SK-N-SH (cell line): ENCODE measurements at regions not wholly inside any gene's neighbourhood (a gene's known extent, or its start where the extent isn't known, plus 50 kb on each side); places are given as distances from the start of the nearest gene placed in this dataset.

Experiments
- CTCF ChIA-PET: fragments of 300-600, 350-600 bp; formaldehyde crosslinking; extraction: SDS; loops from one replicate; lab custom pipeline; 2021; lab: Yijun Ruan, JAX
- POLR2A ChIA-PET: fragments of 350-600 bp; sonication (Branson Sonifier 250); formaldehyde crosslinking; extraction: SDS; loops from one replicate; lab custom pipeline; 2020; ENCODE audit warnings: antibody characterized with exemption, inconsistent platforms; lab: Yijun Ruan, JAX
- DNase-seq: peaks from one replicate; pipeline ENCODE4 v3.0.0; 2012
- H2AFZ ChIP-seq: fragments of 200-600 bp; sonication (generic); 2 replicates; pipeline ENCODE4 v1.8.1; 2016; ENCODE audit warnings: antibody characterized with exemption, mild to moderate bottlenecking, low read depth
- H3F3A ChIP-seq: fragments of 200-600 bp; sonication (generic); replicated peaks from 2 replicates; pipeline ENCODE3; 2016; ENCODE audit warnings: antibody characterized with exemption, mild to moderate bottlenecking; ENCODE audit not compliant: insufficient read depth
- H3K27ac ChIP-seq, 2 experiments: fragments of 200-500 bp in 1 of 2; fragments of 200-600 bp in 1 of 2; sonication (Bioruptor generic) in 1 of 2; sonication (generic), shearing (Covaris generic) in 1 of 2; 2 replicates each; pipeline versions ENCODE4 v1.5.1 to v1.6.1; 2014 to 2016; ENCODE audit warnings: low read depth in 2 of 2, inconsistent platforms in 1 of 2, low read length in 1 of 2, mild to moderate bottlenecking in 1 of 2, mixed read lengths in 1 of 2
- H3K27me3 ChIP-seq: fragments of 200-600 bp; sonication (generic), shearing (Covaris generic); 2 replicates; pipeline ENCODE4 v1.6.1; 2016; ENCODE audit warnings: mixed run types; ENCODE audit not compliant: insufficient read depth
- H3K36me3 ChIP-seq, 2 experiments: fragments of 200-500 bp in 1 of 2; fragments of 200-600 bp in 1 of 2; sonication (Bioruptor generic) in 1 of 2; sonication (generic) in 1 of 2; replicated peaks in 1 of 2; 2 replicates each; pipeline versions ENCODE3 to v1.5.1; 2014 to 2016; ENCODE audit warnings: low read length in 1 of 2, mild to moderate bottlenecking in 1 of 2; ENCODE audit not compliant: insufficient read depth in 2 of 2, control insufficient read depth in 1 of 2
- H3K4me1 ChIP-seq, 2 experiments: fragments of 200-500 bp in 1 of 2; fragments of 200-600 bp in 1 of 2; sonication (Bioruptor generic) in 1 of 2; sonication (generic), shearing (Covaris generic) in 1 of 2; 2 replicates each; pipeline versions ENCODE4 v1.5.1 to v1.6.1; 2014 to 2016; ENCODE audit warnings: low read depth in 1 of 2, low read length in 1 of 2, mixed run types in 1 of 2; ENCODE audit not compliant: insufficient read depth in 2 of 2, control insufficient read depth in 1 of 2
- H3K4me2 ChIP-seq: fragments of 200-600 bp; sonication (generic), shearing (Covaris generic); 2 replicates; pipeline ENCODE4 v1.6.1; 2017; ENCODE audit warnings: mixed run types
- H3K4me3 ChIP-seq, 2 experiments: fragments of 200-500 bp in 1 of 2; fragments of 200-600 bp in 1 of 2; sonication (Bioruptor generic) in 1 of 2; sonication (generic), shearing (Covaris generic) in 1 of 2; 2 replicates each; pipeline versions ENCODE4 v1.5.1 to v1.8.1; 2014 to 2016; ENCODE audit warnings: low read depth in 2 of 2, inconsistent platforms in 1 of 2, low read length in 1 of 2, mild to moderate bottlenecking in 1 of 2, mixed read lengths in 1 of 2, moderate library complexity in 1 of 2
- H3K79me2 ChIP-seq: fragments of 200-600 bp; sonication (generic); 2 replicates; pipeline ENCODE4 v1.8.1; 2017; ENCODE audit warnings: mild to moderate bottlenecking; ENCODE audit not compliant: insufficient read depth
- H3K9ac ChIP-seq: fragments of 200-600 bp; sonication (generic); 2 replicates; pipeline ENCODE4 v1.6.1; 2017; ENCODE audit warnings: mixed run types
- H3K9me2 ChIP-seq: fragments of 200-600 bp; sonication (generic); 2 replicates; pipeline ENCODE4 v1.6.1; 2017; ENCODE audit warnings: mixed run types
- H3K9me3 ChIP-seq: fragments of 200-600 bp; sonication (generic); 2 replicates; pipeline ENCODE4 v1.6.1; 2017; ENCODE audit warnings: mixed run types, mild to moderate bottlenecking, moderate library complexity
- H4K20me1 ChIP-seq: fragments of 200-600 bp; sonication (generic); 2 replicates; pipeline ENCODE4 v1.6.1; 2017; ENCODE audit warnings: mild to moderate bottlenecking, mixed run types; ENCODE audit not compliant: insufficient read depth
- CHD2 ChIP-seq: fragments of 150-350 bp; IDR thresholded peaks from 2 replicates; pipeline ENCODE4 v1.6.1; 2018; ENCODE audit warnings: low read length; ENCODE audit not compliant: partially characterized antibody
- ELF1 ChIP-seq: IDR thresholded peaks from 2 replicates; pipeline ENCODE4 v1.4.0; 2012
- EP300 ChIP-seq, 2 experiments: IDR thresholded peaks; 2 replicates each; pipeline versions ENCODE4 v1.4.0 to v1.6.1; 2012; ENCODE audit warnings: borderline replicate concordance in 1 of 2, low read depth in 1 of 2, low read length in 1 of 2
- EZH2phosphoT487 ChIP-seq: fragments of 200-600 bp; sonication (generic); IDR thresholded peaks from 2 replicates; pipeline ENCODE4 v1.6.1; 2017; ENCODE audit warnings: low read depth, mixed run types, mild to moderate bottlenecking, antibody characterized with exemption, moderate library complexity, borderline replicate concordance
- FOSL2 ChIP-seq: IDR thresholded peaks from 2 replicates; pipeline ENCODE4 v1.4.0; 2012; ENCODE audit warnings: low read depth, mild to moderate bottlenecking, moderate library complexity, borderline replicate concordance
- FOXJ3 ChIP-seq: sonication (generic); formaldehyde crosslinking; IDR thresholded peaks from 2 replicates; pipeline ENCODE4 v1.5.1; 2020; ENCODE audit warnings: mild to moderate bottlenecking, missing genetic modification reagents
- FOXM1 ChIP-seq: IDR thresholded peaks from 2 replicates; pipeline ENCODE4 v1.4.0; 2012; ENCODE audit warnings: low read depth, mild to moderate bottlenecking
- GABPA ChIP-seq: IDR thresholded peaks from 2 replicates; pipeline ENCODE4 v1.4.0; 2012; ENCODE audit warnings: low read depth, mild to moderate bottlenecking
- GATA2 ChIP-seq: sonication (generic); formaldehyde crosslinking; IDR thresholded peaks from 2 replicates; pipeline ENCODE4 v1.5.0; 2020; ENCODE audit warnings: mild to moderate bottlenecking, missing genetic modification reagents
- JUND ChIP-seq: IDR thresholded peaks from 2 replicates; pipeline ENCODE4 v1.4.0; 2012
- MXI1 ChIP-seq: IDR thresholded peaks from 2 replicates; pipeline ENCODE4 v1.6.1; 2012; ENCODE audit warnings: mild to moderate bottlenecking, low read depth, low read length, improper control_type of control experiment
- NRF1 ChIP-seq: IDR thresholded peaks from 2 replicates; pipeline ENCODE4 v1.6.1; 2012; ENCODE audit warnings: low read depth, mild to moderate bottlenecking, low read length
- POLR2AphosphoS5 ChIP-seq: IDR thresholded peaks from 2 replicates; pipeline ENCODE4 v1.6.1; 2012; ENCODE audit warnings: low read depth, low read length
- RAD21 ChIP-seq: IDR thresholded peaks from 2 replicates; pipeline ENCODE4 v1.6.1; 2012; ENCODE audit warnings: mild to moderate bottlenecking, low read length
- RFX5 ChIP-seq: IDR thresholded peaks from 2 replicates; pipeline ENCODE4 v1.6.1; 2012; ENCODE audit warnings: mild to moderate bottlenecking, improper control_type of control experiment, low read length
- RXRA ChIP-seq: IDR thresholded peaks from 2 replicates; pipeline ENCODE4 v1.4.0; 2012; ENCODE audit warnings: low read depth, mild to moderate bottlenecking, borderline replicate concordance
- SMC3 ChIP-seq: IDR thresholded peaks from 2 replicates; pipeline ENCODE4 v1.6.1; 2012; ENCODE audit warnings: low read depth, low read length, improper control_type of control experiment
- TAF1 ChIP-seq: IDR thresholded peaks from 2 replicates; pipeline ENCODE4 v1.6.1; 2012; ENCODE audit warnings: low read depth, mild to moderate bottlenecking, low read length, moderate library complexity, borderline replicate concordance
- TCF12 ChIP-seq: IDR thresholded peaks from 2 replicates; pipeline ENCODE4 v1.4.0; 2012
- TEAD4 ChIP-seq: IDR thresholded peaks from 2 replicates; pipeline ENCODE4 v1.4.0; 2012; ENCODE audit warnings: mild to moderate bottlenecking, borderline replicate concordance; ENCODE audit not compliant: insufficient read depth
- YY1 ChIP-seq: IDR thresholded peaks from 2 replicates; pipeline ENCODE4 v1.4.0; 2012; ENCODE audit warnings: low read depth, mild to moderate bottlenecking
- WGBS: methylation state at CpG from one replicate; pipeline ENCODE4 v1.1.6; 2017; ENCODE audit warnings: low lambda C conversion rate; 5-methylcytosine and 5-hydroxymethylcytosine counted together
- TF ChIP-seq, protein P1 (sequence below): fragments of 200-600 bp; sonication (generic); IDR thresholded peaks from 2 replicates; pipeline ENCODE4 v1.6.1; 2017; ENCODE audit warnings: antibody characterized with exemption, mild to moderate bottlenecking, moderate library complexity
- TF ChIP-seq, protein P2 (sequence below): IDR thresholded peaks from 2 replicates; pipeline ENCODE4 v1.4.0; 2012; ENCODE audit warnings: low read depth, borderline replicate concordance
- TF ChIP-seq, protein P3 (sequence below): fragments of 150-350 bp; IDR thresholded peaks from 2 replicates; pipeline ENCODE4 v1.6.1; 2016; ENCODE audit warnings: mild to moderate bottlenecking, low read depth, low read length
- TF ChIP-seq, protein P4 (sequence below): IDR thresholded peaks from 2 replicates; pipeline ENCODE4; 2012
- TF ChIP-seq, protein P5 (sequence below): fragments of 150-350 bp; IDR thresholded peaks from 2 replicates; pipeline ENCODE4 v1.6.1; 2017; ENCODE audit warnings: antibody characterized with exemption, low read length, low read depth, borderline replicate concordance

DNA sequence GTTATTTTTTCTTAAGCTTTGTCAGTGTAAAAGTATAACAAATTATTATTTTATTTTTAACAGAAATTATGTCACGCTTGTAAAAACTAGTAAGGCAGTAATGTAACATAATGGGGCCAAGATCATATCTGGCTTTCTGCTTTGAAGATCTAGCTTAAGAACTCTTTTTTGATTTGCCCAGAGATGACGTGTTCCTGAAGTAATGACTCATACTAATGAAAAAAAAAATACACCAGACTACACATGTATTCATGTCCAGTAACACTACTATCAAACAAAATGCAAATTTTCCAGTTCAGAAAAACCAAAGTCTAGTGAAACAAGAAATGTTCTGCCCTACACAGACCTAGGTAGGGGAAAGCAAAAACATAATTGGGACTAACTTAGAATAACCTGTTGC is 432.2 kb upstream of the ATXN7L3B start:
- Histone ChIP-seq H3K9me3 (no peaks in the 10 kb centered on the region), H3K79me2 (no peaks in the 10 kb centered on the region), H3K36me3 (no peaks in the 10 kb centered on the region), H3K9me2 (no peaks in the 10 kb centered on the region), H3K9ac (no peak overlapping the region), H4K20me1 (no peaks in the 10 kb centered on the region), H3F3A (no peaks in the 10 kb centered on the region), H3K4me1 (no peaks in the 10 kb centered on the region), H3K4me2 (no peak overlapping the region), H3K27ac (no peak overlapping the region), H3K27me3 (no peaks in the 10 kb centered on the region), H3K4me3 (no peak overlapping the region), H2AFZ (no peak overlapping the region)
- no peak for DNase-seq
- CTCF ChIA-PET = no interaction called here
- TF ChIP-seq, protein P1, sequence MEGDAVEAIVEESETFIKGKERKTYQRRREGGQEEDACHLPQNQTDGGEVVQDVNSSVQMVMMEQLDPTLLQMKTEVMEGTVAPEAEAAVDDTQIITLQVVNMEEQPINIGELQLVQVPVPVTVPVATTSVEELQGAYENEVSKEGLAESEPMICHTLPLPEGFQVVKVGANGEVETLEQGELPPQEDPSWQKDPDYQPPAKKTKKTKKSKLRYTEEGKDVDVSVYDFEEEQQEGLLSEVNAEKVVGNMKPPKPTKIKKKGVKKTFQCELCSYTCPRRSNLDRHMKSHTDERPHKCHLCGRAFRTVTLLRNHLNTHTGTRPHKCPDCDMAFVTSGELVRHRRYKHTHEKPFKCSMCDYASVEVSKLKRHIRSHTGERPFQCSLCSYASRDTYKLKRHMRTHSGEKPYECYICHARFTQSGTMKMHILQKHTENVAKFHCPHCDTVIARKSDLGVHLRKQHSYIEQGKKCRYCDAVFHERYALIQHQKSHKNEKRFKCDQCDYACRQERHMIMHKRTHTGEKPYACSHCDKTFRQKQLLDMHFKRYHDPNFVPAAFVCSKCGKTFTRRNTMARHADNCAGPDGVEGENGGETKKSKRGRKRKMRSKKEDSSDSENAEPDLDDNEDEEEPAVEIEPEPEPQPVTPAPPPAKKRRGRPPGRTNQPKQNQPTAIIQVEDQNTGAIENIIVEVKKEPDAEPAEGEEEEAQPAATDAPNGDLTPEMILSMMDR = no peak
- TF ChIP-seq, protein P2, sequence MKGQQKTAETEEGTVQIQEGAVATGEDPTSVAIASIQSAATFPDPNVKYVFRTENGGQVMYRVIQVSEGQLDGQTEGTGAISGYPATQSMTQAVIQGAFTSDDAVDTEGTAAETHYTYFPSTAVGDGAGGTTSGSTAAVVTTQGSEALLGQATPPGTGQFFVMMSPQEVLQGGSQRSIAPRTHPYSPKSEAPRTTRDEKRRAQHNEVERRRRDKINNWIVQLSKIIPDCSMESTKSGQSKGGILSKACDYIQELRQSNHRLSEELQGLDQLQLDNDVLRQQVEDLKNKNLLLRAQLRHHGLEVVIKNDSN = no peak
- no peak for TF ChIP-seq ELF1
- TF ChIP-seq POLR2AphosphoS5 = no peak
- no peak for TF ChIP-seq JUND
- no peak for TF ChIP-seq TAF1
- TF ChIP-seq NRF1 = no peak
- no peak for TF ChIP-seq GATA2 (CRISPR knock-in tag)
- TF ChIP-seq SMC3 = no peak
- no peak for TF ChIP-seq EP300 (IDR thresholded peaks at IDR 0.05; ENCODE audit: borderline replicate concordance in 1 of 2, low read depth in 1 of 2, low read length in 1 of 2)
- no peak for TF ChIP-seq EZH2phosphoT487
- no peak for TF ChIP-seq FOXJ3 (CRISPR knock-in tag)
- TF ChIP-seq TEAD4 = no peak
- POLR2A ChIA-PET = no interaction called here
- 5% methylated on average over 2 of the region's 2 CpGs for WGBS

DNA sequence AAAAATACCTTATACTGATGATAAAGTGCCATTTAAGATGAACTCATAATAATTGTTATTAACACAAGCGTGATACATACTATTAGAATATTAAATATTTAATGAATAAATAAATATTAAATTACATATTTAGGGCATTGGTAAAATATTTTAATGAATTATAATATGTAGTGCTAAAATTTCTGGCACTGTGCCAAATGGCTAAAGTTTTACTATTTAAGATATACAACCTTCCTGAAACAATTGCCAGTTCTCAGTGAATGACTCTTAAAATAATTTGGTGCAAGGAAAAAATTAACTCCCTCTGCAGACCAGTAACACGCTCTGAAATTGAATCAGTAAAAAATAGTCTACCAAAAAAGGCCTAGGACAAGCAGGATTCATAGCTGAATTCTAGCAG is 428.9 kb upstream of the ATXN7L3B start:
- CTCF ChIA-PET = interaction anchor here (0.7 kb wide), 1 partner anchor 17 kb away, joined by 3 read pairs; no protein-coding TSS in a partner anchor
- Histone ChIP-seq H3K4me2 (no peak overlapping the region), H4K20me1 (no peaks in the 10 kb centered on the region), H3K4me3 (no peak overlapping the region), H3K9ac (no peak overlapping the region), H3K9me3 (no peaks in the 10 kb centered on the region), H3K27ac (no peak overlapping the region), H3K79me2 (no peaks in the 10 kb centered on the region), H3K9me2 (no peaks in the 10 kb centered on the region), H3F3A (no peaks in the 10 kb centered on the region), H3K36me3 (no peaks in the 10 kb centered on the region), H2AFZ (no peak overlapping the region), H3K4me1 (no peaks in the 10 kb centered on the region), H3K27me3 (no peaks in the 10 kb centered on the region)
- POLR2A ChIA-PET = no interaction called here
- no peak for DNase-seq
- WGBS = 36% methylated on average over 2 of the region's 2 CpGs
- TF ChIP-seq FOXM1 (no peak), EZH2phosphoT487 (no peak), FOSL2 (no peak), GABPA (no peak), NRF1 (no peak), RFX5 (no peak), EP300 (IDR thresholded peaks at IDR 0.05; ENCODE audit: borderline replicate concordance in 1 of 2, low read depth in 1 of 2, low read length in 1 of 2) (no peak), CHD2 (no peak), MXI1 (no peak), TCF12 (no peak), YY1 (no peak), RAD21 (no peak), RXRA (no peak)
- TF ChIP-seq, protein P3, sequence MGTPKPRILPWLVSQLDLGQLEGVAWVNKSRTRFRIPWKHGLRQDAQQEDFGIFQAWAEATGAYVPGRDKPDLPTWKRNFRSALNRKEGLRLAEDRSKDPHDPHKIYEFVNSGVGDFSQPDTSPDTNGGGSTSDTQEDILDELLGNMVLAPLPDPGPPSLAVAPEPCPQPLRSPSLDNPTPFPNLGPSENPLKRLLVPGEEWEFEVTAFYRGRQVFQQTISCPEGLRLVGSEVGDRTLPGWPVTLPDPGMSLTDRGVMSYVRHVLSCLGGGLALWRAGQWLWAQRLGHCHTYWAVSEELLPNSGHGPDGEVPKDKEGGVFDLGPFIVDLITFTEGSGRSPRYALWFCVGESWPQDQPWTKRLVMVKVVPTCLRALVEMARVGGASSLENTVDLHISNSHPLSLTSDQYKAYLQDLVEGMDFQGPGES = no peak
- TF ChIP-seq, protein P4, sequence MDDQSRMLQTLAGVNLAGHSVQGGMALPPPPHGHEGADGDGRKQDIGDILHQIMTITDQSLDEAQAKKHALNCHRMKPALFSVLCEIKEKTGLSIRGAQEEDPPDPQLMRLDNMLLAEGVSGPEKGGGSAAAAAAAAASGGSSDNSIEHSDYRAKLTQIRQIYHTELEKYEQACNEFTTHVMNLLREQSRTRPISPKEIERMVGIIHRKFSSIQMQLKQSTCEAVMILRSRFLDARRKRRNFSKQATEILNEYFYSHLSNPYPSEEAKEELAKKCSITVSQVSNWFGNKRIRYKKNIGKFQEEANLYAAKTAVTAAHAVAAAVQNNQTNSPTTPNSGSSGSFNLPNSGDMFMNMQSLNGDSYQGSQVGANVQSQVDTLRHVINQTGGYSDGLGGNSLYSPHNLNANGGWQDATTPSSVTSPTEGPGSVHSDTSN = no peak
- TF ChIP-seq, protein P5, sequence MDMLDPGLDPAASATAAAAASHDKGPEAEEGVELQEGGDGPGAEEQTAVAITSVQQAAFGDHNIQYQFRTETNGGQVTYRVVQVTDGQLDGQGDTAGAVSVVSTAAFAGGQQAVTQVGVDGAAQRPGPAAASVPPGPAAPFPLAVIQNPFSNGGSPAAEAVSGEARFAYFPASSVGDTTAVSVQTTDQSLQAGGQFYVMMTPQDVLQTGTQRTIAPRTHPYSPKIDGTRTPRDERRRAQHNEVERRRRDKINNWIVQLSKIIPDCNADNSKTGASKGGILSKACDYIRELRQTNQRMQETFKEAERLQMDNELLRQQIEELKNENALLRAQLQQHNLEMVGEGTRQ = no peak
